UCSD-AML1 (cell line): ENCODE measurements at regions not wholly inside any gene's neighbourhood (a gene's known extent, or its start where the extent isn't known, plus 50 kb on each side); places are given as distances from the start of the nearest gene placed in this dataset.
A peak's percentile ranks its signal among the peaks of the same experiment; 100 is the strongest.

Experiments
- DNase-seq: peaks from one replicate; lab custom pipeline; 2025; ENCODE audit not compliant: unreplicated experiment; lab: John Stamatoyannopoulos, UW

- peak; percentile 49 for DNase-seq
Measured at GRCh38 chr14:97180304-97181200, 383.4 kb downstream of the VRK1 start.

GRCh38 chr14:97185186-97185585 is 388.0 kb downstream of the VRK1 start:
- DNase-seq: no peak

GRCh38 chr14:97187916-97188315 is 390.7 kb downstream of the VRK1 start:
- DNase-seq: no peak

- no peak for DNase-seq
Measured at GRCh38 chr14:97196336-97196735, 399.2 kb downstream of the VRK1 start.

GRCh38 chr14:97198813-97199212 is 401.6 kb downstream of the VRK1 start:
- DNase-seq: no peak

GRCh38 chr14:97200245-97200644 is 403.1 kb downstream of the VRK1 start:
- no peak for DNase-seq

GRCh38 chr14:97206916-97207315 is 409.7 kb downstream of the VRK1 start:
- DNase-seq: no peak

- DNase-seq: no peak
Measured at GRCh38 chr14:97210202-97210601, 413.0 kb downstream of the VRK1 start.

GRCh38 chr14:97212399-97212798 is 415.2 kb downstream of the VRK1 start:
- DNase-seq: no peak

GRCh38 chr14:97213720-97214119 is 416.5 kb downstream of the VRK1 start:
- DNase-seq: no peak

- DNase-seq: no peak
Measured at GRCh38 chr14:97215263-97215969, 418.2 kb downstream of the VRK1 start.

- no peak for DNase-seq
Measured at GRCh38 chr14:97217111-97217885, 420.1 kb downstream of the VRK1 start.

GRCh38 chr14:97218274-97218673 is 421.1 kb downstream of the VRK1 start:
- DNase-seq: no peak

- peak; percentile 42 for DNase-seq
Measured at GRCh38 chr14:97218691-97219430, 421.7 kb downstream of the VRK1 start.

- no peak for DNase-seq
Measured at GRCh38 chr14:97219431-97220017, 422.3 kb downstream of the VRK1 start.

- no peak for DNase-seq
Measured at GRCh38 chr14:97221572-97222285, 424.5 kb downstream of the VRK1 start.

- DNase-seq: no peak
Measured at GRCh38 chr14:97224016-97224415, 426.8 kb downstream of the VRK1 start.

GRCh38 chr14:97230051-97230450 is 432.9 kb downstream of the VRK1 start:
- no peak for DNase-seq

GRCh38 chr14:97233319-97233985 is 436.3 kb downstream of the VRK1 start:
- no peak for DNase-seq
